Stimulated activated CD4-positive, alpha-beta T cell treated with anti-CD3 and anti-CD28 coated beads, Interleukin-4, amount 100 ng/mL, for 4 hours (primary cell): ENCODE measurements at regions not wholly inside any gene's neighbourhood (a gene's known extent, or its start where the extent isn't known, plus 50 kb on each side); places are given as distances from the start of the nearest gene placed in this dataset.

Source experiments
- DNase-seq, 2 experiments: peaks; one replicate each; pipeline ENCODE4 v3.0.0-alpha.2; 2020

DNA sequence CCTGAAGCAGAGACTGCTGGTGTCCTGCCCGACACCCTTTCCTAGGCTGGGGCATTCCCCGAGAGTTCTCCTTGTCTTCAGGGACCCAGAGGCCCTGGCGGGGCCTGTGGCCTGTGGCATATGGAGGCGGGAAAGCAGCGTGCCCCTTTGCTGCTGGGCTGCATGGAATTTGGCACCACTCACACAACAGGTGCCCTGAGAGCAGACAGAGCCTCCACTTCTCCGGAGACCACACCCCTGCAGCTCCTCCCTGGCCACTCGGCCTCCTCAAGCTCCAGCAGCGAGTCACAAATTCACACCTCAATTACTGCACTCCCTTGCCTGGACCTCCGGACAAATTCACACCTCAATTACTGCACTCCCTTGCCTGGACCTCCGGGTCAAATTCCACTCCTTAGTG lies 1375.2 kb downstream of the TBC1D22A start:
- DNase-seq = no peak

DNA sequence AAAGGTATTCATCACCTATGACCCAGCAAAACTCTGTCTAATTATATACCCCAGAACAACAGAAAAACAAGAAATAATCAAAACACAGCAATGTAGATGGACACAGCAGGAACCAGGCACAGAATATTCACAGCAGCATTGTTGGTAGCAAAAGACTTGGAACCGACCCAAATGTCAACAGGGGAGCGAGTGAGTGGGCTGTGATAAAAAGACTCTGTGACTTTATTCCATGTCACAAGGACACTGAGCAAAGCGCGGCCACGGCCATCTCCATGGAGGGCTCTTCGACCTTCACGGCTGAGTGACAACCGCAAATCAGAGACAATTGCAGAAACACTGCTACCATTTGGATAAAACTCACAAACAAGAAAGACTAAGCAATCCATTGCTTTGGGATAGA lies 1373.1 kb downstream of the TBC1D22A start:
- DNase-seq = no peak

DNA sequence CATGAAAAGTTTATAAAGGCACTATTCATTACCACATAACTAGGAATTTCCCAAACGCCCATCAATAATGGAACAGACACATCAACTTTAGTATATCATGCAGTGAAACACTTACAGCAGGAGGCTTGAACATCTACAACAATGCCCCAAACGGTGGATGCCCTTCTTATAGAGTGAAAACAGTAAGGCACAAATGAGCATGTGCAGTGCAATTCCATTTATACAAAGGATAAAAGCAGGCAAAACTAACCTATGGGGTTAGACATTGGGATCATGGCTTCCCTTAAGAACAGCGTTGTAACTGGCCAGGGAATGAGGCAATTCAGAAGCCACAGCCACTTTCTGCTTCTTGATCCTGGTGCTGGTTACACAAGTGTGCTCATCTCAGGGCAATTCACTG lies 1363.0 kb downstream of the TBC1D22A start:
- no peak for DNase-seq

DNA sequence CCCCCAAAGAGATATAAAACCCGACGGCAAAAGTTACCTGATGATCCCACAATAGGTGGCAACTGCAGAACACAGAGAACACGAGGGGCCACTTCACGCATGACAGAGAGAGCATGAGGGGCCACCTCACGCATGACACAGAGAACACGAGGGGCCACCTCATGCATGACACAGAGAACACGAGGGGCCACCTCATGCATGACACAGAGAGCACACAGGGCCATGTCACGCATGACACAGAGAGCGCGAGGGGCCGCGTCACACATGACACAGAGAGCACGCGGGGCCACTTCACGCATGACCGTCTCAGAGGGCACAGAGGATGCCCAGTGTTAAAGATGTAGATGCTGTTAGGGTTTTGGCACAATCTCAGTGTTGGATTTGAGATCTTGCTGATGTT lies 1359.5 kb downstream of the TBC1D22A start:
- DNase-seq = no peak

DNA sequence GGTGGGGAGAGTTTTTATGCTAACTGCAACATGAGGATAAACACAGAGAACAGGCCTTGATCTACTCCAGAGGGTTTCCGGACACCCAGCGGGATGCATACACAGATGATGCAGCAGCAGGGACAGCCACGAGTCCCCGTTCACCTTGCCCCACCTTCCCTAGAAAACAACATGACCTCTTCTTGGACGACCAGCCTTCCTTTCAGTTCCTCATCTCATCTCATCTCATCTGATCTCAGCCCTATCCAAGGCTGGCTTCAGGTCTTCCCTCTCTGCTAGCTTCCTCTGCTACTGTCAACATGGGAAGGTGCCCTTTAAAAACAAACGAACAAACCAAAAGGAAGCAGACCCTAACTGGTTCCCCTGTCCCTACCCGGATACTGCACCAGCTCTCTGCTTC lies 1356.2 kb downstream of the TBC1D22A start:
- DNase-seq = no peak

DNA sequence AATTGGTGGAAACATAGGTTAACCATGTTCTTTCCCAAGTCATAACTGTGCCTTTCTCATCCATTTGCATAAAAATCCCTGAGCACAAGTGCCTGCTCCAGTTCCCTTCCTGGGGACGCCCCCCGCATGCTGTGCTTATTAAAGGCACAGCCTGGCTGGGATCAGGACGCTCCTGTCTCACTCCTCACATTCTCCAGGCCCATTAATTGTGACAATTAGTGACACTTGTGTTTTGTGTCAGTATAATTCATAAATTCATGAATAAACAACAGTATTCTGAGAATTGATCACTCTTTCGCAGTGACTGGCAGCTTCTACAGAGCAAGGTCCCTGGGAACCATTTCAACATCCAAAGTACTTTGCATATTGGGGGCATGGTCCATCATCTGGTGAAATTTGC lies 1354.4 kb downstream of the TBC1D22A start:
- DNase-seq = no peak

DNA sequence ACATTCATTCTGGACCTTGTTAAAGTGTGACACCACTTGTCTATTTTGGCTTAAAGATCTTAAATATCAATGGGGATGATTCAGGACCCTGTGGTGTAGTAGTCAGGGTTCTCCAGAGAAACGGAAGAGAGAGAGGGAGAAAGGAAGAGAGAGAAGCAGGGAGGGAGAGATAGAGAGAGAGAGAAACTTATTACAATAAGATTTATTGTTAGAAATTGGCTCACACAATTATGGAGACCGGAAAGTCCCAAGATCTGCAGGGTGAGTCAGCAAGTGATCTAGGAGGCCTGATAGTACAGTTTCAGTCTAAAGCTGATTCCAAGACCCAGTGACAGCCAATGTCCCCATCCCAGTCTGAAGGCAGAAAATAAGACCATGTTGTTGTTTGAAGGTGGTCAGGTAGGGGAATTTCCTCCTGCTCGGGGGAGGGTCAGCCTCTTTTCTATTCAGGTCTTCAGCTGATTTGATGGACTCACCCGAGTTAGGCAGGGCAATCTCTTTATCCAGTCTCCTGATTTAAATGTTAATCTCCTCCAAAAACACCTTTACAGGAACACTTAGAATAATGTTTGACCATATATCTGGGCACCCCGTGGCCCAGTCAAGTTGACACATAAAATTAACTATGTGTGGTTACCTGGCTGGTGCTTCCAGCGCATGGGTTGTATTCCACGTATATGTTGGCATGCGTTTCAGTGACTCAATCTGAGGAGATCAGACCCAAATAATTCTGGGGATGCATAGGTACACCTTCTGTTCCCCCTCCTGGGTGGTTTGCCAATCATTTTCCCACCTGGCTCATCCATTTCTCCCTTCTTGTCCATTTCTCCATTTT lies 1350.5 kb downstream of the TBC1D22A start:
- DNase-seq = no peak

DNA sequence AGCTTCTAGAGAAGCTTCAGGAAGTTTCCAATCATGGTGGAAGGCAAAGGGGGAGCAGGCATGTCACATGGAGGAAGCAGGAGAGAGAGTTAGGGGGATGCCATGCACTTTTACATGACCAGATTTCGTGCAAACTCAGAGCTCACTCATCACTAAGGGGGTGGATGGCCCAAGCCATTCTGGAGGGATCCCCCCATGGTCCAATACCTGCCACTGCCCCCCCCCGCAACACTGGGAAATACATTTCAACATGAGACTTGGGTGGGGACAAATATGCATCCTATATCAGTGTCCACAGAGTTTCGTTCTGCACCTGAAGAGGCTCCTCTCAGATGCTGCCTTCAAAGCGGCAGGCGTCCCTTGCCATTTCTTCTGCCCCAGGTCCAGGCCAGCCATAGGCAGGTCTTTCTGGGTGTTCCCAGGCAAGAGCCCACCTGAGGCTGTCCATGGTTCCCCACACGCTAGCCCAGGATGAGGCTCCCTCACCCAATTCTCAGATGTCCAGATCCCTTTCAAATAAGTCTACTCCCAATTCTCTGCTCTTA lies 1344.3 kb downstream of the TBC1D22A start:
- no peak for DNase-seq

DNA sequence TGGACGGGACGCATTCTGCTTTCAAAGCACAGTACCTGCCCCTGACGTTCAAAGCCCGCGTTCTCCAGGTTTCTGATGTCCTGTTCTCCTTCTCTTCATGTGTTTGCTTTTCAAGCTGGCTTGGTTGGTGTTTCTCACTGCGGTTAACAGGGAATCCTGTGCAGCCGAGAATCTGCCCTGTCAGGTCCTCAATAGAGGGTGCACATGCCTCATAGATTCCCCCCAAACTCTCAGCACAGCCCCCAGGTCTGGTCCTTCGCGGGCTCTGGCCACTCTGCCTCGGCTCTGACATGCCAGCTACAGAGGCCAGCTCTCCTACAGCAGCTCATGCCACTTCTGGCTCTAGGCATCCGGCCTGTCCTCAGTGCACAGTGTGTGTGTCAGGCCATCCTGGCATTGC lies 1343.8 kb downstream of the TBC1D22A start:
- DNase-seq = no peak

DNA sequence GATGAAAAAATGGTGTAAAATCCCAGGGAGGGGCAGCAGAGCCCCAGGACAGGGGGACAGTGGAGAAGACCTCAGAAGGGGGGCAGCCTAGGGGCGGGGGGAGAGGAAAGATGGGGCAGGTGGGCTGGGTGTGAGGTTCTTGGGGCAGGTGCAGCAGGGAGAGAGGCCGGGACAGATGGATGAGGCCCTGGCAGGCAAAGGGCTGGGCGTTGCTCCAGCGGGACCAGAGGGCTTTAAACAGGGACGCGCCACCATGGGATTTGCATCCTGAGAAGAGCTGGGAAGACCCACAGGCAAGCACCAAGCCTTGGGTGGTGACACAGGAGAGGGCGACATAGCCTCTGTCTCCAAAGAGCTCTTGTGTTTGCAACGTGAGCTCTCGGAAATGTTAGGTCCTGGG lies 1342.8 kb downstream of the TBC1D22A start:
- no peak for DNase-seq

DNA sequence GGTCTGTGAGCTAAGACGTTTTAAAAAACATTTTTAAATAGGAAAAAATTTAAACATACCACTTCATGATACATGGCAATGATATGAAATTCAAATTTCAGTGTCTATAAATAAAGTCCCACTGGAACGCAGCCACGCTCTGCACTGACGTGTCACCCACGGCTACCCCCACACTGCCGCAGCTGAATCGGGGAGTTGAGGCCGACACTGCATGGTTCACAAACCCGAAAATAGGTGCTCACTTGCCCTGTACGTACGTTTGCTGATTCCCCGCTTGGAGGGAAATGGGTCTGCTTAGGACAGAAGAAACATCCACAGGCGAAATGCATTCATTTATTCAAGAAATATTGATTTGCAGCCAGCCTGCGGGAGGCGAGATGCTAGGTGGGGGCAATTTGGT lies 1342.3 kb downstream of the TBC1D22A start:
- DNase-seq = no peak

DNA sequence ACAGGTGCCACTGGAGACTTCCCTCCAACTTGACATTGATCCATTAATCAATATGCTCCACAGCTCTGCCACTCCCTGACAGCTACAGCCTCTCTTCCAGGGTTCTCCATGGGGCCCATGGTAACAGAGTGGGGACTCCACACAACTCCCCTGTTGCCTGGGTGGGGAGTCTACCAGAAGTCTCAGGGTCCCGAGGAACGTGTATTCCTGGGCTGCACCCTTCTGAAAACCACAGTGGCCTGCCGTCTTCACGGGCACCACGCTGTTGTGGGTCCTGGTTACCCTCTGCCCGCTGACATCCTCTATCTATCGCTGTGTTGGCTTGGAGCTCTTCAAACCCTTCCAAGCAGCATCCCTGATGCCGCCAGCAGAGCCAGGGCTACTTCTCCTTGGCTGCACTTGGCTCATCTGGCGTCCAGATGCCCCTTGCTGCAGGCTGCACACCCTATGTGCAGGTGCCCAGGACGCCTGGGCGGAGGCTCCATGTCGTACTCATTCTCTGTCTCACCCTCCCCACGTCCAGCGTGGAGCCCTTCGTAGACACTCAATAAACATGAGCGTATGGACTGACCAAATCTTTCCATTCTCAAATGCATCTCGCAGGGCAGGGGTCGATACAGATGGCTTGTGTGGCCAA lies 1341.8 kb downstream of the TBC1D22A start:
- no peak for DNase-seq

DNA sequence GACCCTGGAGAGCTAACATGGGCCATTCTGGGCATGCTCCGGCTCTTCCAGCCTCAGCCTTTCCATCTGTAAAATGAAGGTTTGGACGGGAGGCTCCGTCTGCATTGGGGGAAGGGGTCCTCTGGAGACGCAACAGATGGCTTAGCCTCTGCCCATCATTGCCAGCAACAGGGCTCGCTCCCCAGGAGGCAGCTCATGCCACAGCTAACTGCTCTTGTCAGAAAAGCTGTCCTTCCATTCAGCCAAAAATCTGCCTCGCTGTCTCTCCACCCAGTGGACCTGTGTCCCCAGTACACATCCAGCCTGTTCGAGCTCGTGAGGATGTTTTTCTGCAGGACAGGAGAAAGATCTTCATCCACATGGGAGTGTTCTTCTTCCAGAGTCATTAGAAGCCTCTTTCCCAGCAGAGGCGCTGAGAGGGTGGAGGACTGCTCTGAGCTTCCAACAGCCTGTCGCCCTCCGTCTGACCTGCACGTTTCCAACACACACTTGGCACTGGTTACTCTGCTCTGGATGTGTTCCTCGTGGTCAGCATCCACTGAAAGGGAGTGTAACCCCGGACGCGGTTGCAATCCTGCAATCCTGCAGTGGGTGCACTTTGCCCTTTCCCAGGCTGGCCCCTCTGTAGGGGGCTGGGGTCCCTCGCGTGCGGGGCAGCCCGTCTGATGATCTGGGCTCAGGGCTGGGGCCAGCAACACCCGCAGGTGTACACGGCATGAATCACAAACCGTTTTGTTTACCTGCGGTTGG lies 1340.9 kb downstream of the TBC1D22A start:
- DNase-seq = no peak

DNA sequence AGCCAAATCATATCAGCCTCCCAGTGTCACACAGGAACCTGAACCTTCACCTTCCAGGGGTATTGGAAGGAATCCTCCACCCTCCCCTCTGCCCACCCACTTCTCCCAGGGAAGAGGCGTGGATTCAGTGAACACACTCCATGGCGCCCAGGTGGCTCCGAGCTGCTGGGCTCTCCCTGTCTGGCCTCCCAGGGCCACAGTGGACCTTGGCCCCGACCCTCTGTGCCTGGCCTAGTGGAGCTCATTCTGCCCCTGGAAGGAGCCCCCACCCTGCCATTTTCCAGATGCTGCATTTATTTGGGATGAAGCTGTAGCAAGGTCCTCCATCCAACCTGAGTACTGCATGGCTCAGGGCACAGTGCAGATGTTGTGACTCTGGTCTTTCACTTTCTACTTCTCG lies 1340.1 kb downstream of the TBC1D22A start:
- no peak for DNase-seq

DNA sequence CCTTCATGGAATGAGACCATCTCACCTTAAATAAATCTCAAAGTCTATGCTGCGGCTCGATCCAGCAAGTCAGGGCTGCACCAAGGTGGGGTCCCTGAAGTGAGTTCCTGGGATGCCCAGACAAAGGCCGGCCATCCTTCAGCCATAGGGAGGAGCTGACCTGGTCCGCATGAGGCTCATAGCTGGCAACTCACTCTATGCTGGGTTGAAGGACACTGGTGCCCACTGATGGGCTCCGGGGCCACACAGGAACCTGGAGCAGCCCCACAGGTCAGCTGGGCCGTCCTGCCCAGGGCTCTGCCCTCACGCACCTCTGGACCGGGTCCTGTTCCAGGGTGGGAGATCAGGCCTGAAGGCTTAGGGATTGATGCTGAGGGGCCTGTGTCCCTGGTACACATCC lies 1339.3 kb downstream of the TBC1D22A start:
- DNase-seq = no peak

DNA sequence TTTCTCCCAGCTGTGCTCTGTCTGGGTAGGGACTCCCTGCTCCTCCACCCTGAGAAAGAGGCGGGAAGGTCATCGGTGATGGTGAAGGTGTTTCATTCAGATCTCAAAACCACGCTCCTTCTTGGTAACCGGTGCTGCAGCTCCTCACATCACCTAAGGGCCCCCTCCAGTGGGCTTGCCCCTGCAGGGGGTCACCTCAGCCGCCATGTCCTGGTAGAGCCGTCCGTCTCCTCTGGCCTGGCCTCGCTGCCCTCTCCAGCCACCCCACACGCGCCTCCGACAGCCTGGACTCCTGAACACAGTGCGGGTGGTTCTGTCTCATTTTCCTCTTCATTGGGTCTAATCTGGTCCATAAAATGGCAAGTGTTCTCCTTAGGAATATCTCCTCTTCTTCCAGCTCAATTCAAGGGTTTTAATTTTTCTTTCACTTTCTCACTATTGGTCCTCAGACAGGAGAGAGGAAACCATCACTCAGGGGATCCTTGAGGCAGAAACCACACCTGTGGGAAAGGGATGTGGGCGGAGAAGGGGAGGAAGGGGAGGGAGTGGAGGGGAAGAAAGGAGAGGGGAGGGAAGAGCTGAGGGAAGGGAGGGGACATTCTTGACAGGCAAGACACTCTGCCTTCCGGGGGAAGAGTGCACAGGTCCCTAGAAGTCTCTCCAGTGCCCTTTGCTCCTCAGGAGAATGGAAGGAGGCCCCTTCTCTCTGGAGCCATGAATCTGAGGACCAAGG lies 1338.4 kb downstream of the TBC1D22A start:
- no peak for DNase-seq

DNA sequence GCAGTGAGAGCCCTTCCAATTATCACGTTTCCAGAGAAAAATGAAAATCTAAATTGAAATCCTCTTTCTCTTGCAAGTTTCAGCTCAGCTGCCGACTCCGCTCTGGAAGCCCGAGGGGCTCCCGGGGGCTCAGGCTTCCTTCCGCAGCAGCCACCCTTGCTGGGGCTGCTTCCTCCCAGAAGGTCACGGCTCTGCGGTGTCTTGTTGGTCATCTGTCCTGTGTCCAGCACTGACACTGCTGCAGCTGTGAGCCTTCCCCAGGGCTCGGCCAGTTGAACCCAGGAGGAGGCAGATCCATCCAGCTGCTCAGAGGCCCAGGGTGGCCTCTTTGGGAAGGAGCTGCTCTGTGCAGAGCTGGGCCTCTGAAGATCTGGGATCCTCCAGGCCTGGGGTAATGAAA lies 1337.2 kb downstream of the TBC1D22A start:
- DNase-seq = no peak

DNA sequence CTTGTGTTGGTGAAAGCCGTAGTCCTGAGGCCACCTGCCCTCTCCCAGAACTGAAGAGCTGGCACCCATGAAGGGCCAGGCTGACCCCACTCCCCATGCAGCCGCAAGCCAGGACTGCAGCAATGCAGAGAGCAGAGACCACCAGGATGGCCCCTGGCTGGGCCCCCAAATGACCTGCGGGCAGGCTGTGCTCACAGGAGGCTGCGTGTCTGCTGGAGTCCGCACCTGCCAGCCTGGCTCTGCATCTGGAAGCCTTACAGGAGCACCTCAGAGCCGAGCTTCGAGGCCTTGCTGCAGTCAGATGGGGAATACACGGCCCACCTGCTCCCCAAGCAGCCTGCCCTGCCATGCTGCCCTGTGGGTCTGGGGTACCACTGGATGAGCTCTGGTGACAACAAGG lies 1336.8 kb downstream of the TBC1D22A start:
- no peak for DNase-seq

DNA sequence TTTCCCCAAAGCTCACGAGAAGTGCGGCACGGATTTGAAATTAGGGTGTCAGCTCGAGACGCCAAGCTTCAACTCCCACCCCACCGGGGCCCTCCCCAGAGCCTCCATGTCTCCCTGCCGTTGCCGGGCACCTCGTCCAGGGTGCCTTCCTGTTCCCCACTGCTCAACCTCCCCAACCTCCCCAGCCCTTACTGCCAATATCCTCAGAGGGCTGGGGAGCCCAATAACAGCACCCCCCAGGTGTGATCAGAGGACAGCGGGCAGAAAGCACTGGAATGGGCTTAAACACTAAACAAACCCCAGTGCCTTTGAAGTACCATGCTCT lies 1336.4 kb downstream of the TBC1D22A start:
- DNase-seq = no peak

DNA sequence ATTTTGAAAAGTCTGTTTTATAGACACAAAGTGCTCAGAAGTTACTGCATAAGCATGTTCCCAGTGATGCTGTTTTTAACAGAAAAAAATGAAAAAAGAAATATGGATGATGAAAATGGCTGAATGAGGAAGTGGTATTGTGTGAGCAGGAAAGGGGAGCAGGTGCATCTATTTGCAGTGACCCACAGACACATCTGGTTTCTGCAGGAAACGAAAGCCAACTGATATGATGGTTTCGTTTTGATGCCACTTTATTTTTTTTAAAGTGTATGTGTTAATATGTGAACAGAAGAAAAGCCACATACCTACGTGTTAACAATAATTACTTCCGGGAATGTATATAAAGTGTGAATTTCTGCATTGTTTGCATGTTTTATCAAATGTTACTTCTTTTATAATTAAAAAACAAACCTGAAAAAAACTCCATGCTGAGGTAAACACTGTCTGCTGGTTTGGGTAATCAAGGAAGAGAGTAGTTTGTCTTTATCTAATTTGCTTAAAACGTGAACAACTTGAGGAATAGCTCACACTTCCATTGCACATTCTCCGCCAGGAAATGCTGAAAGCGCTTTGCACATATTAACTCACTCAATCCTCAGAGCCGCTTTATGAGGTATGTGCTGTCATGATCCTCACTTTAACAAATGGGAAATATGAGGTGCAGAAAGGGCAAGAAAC lies 1335.9 kb downstream of the TBC1D22A start:
- DNase-seq = no peak

DNA sequence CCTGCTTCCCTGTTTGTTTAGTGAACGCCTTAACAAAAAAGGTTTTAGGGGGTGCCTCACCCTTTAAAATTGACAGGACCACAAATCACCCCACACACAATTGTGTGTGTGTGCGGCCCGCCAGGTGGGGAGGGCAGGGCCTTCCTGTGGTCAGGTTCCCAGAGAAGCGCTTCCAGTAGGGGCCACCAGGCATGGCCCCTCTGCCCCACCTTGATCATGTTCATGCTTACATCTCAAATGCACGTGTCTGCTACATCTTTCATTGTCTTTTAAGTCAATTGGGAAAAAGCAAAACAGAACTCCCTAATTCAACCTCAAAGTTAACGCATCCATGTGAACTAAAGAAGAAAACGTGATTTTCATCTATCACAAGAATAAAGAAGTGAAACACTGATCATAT lies 1335.3 kb downstream of the TBC1D22A start:
- no peak for DNase-seq

DNA sequence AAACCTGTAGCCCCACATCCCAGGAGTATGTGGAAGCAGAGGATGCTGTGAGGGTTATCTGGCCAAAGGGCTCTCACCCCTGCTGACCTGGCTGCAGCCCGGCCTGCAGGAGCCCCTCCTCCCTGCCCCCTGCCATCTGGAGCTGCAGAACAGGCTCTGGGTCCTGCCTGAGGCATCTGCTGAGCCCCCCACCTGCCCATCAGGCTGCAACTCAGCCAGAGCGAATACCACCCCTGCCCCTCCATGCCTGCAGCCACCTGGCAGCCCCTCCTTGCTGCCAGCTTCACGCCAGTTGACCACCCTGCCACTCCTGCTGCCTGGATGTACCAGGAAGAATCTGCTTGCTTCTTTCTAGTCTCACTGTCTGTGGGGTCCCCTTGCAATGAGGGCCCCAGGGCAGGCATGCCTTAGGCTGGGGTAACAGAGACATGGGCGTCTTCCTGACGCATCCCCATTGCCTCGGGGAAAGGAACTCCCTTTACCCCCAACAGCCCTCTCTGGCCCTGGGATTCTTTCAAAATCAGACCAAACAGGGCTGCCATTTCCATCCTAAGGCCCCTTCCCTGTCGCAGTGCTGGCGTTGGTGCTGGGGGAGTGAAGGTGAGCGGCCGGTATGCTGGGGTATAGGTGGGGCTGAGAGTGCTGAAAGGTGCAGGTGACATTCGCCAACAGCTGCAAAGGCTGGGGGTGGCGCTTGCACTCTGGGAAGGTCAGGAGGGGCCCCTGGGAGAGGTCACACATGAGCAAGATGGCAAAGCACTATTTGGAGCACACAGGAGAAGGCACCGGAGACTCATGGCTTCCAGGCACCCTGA lies 1334.6 kb downstream of the TBC1D22A start:
- no peak for DNase-seq
